OCI-LY1 (cell line): ENCODE measurements at regions not wholly inside any gene's neighbourhood (a gene's known extent, or its start where the extent isn't known, plus 50 kb on each side); places are given as distances from the start of the nearest gene placed in this dataset.

Source experiments
- EZH2 ChIP-seq: fragments of 200-600 bp; sonication (generic), shearing (Covaris generic); IDR thresholded peaks from 2 replicates; pipeline ENCODE4 v1.8.0; 2017; ENCODE audit warnings: borderline replicate concordance, mixed run types, mild to moderate bottlenecking, antibody characterized with exemption, low read length, moderate library complexity, mixed read lengths
- TF ChIP-seq, protein P1 (sequence below): fragments of 200-600 bp; sonication (generic), shearing (Covaris generic); IDR thresholded peaks from 2 replicates; pipeline ENCODE4 v1.5.1; 2017; ENCODE audit warnings: mild to moderate bottlenecking, antibody characterized with exemption, low read length, moderate library complexity, mixed read lengths

DNA sequence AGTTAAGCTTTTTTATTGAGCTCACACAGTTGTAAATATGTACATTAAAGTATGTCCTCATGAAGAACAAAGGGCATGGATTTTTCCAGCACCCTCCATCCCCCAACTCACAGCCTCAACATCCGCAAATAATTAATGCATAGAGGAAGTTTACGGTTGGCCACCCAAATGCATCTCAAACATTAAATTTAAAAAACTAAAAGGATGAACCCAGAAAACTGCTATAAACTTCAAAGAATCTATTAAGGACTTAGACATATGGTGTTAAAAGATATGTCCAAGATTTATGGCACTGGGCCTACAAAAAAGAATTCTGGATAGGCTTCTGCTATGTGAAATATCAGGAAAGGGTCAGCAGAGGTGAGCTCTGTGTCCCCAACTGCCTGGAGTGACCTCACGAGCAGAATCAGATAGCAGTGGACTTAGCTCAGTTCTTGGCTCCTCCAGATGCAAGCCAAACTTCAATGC is 54.0 kb upstream of the TNC start:
- TF ChIP-seq, protein P1, sequence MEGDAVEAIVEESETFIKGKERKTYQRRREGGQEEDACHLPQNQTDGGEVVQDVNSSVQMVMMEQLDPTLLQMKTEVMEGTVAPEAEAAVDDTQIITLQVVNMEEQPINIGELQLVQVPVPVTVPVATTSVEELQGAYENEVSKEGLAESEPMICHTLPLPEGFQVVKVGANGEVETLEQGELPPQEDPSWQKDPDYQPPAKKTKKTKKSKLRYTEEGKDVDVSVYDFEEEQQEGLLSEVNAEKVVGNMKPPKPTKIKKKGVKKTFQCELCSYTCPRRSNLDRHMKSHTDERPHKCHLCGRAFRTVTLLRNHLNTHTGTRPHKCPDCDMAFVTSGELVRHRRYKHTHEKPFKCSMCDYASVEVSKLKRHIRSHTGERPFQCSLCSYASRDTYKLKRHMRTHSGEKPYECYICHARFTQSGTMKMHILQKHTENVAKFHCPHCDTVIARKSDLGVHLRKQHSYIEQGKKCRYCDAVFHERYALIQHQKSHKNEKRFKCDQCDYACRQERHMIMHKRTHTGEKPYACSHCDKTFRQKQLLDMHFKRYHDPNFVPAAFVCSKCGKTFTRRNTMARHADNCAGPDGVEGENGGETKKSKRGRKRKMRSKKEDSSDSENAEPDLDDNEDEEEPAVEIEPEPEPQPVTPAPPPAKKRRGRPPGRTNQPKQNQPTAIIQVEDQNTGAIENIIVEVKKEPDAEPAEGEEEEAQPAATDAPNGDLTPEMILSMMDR = no peak
- no peak for TF ChIP-seq EZH2
